ENCODE measurements at regions not wholly inside any gene's neighbourhood (a gene's known extent, or its start where the extent isn't known, plus 50 kb on each side); places are given as distances from the start of the nearest gene placed in this dataset.

DNA sequence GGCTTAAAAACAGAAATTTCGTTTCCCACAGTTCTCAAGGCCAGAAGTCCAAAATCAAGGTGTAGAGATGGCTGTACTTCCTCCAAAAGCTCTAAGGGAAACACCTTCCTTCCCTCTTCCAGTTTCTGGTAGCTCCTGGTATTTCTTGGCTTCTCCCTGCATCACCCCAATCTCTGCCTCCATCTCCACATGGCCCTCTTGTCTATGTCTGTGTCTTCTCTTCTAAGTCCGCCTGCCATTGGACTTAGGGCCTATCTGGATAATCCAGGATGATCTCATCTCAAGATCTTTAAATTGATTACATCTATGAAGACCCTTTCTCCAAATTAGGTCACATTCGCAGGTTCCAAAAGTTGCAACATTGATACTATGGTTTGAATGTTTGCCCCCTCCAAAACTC lies 105.6 kb downstream of the ATPSCKMT start:
- TF ChIP-seq ZNF785 (tag by site-specific recombination; IDR thresholded peaks at IDR 0.05), result no peak
- TF ChIP-seq, protein P1, sequence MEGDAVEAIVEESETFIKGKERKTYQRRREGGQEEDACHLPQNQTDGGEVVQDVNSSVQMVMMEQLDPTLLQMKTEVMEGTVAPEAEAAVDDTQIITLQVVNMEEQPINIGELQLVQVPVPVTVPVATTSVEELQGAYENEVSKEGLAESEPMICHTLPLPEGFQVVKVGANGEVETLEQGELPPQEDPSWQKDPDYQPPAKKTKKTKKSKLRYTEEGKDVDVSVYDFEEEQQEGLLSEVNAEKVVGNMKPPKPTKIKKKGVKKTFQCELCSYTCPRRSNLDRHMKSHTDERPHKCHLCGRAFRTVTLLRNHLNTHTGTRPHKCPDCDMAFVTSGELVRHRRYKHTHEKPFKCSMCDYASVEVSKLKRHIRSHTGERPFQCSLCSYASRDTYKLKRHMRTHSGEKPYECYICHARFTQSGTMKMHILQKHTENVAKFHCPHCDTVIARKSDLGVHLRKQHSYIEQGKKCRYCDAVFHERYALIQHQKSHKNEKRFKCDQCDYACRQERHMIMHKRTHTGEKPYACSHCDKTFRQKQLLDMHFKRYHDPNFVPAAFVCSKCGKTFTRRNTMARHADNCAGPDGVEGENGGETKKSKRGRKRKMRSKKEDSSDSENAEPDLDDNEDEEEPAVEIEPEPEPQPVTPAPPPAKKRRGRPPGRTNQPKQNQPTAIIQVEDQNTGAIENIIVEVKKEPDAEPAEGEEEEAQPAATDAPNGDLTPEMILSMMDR (tag by site-specific recombination; IDR thresholded peaks at IDR 0.05), result no peak

Measured in HEK293 (cell line).